Stimulated activated naive CD8-positive, alpha-beta T cell treated with anti-CD3 and anti-CD28 coated beads, Interleukin-15, amount 100 ng/mL, for 72 hours (primary cell): ENCODE measurements at regions not wholly inside any gene's neighbourhood (a gene's known extent, or its start where the extent isn't known, plus 50 kb on each side); places are given as distances from the start of the nearest gene placed in this dataset.

Experiments
- ATAC-seq: fragments of 150-1000 bp; cut with Tn5 transposase; 2 replicates; pipeline ENCODE4 v1.10.0; 2021; ENCODE audit warnings: mild to moderate bottlenecking, moderate library complexity
- DNase-seq, 2 donors: peaks; one replicate each; pipeline ENCODE4 v3.0.0; 2021 to 2022
- H3K27ac Mint-ChIP-seq, 2 donors: one replicate each; pipeline ENCODE4 v1.8.0; 2022; ENCODE audit warnings: mild to moderate bottlenecking in 2 of 2, mixed read lengths in 2 of 2, moderate library complexity in 2 of 2
- H3K27me3 Mint-ChIP-seq: one replicate; pipeline ENCODE4 v1.8.0; 2022; ENCODE audit warnings: mixed read lengths
- H3K4me1 Mint-ChIP-seq: one replicate; pipeline ENCODE4 v1.8.0; 2022; ENCODE audit warnings: mild to moderate bottlenecking, mixed read lengths
- H3K4me3 Mint-ChIP-seq, 2 donors: one replicate each; pipeline ENCODE4 v1.8.0; 2022; ENCODE audit warnings: mild to moderate bottlenecking in 2 of 2, mixed read lengths in 2 of 2, moderate library complexity in 1 of 2
- H3K9me3 Mint-ChIP-seq, 2 donors: one replicate each; pipeline ENCODE4 v1.8.0; 2022; ENCODE audit warnings: mixed read lengths in 2 of 2

GRCh38 chr4:18297684-18298083 is 276.1 kb upstream of the LCORL start:
- DNase-seq (no peak), ATAC-seq (no peak)
- peaks cover 8% of the 10 kb centered on the region for H3K27me3 Mint-ChIP-seq
- no peak overlapping the region for H3K4me3 Mint-ChIP-seq
- H3K9me3 Mint-ChIP-seq = no peaks in the 10 kb centered on the region
- H3K4me1 Mint-ChIP-seq = no peaks in the 10 kb centered on the region
- H3K27ac Mint-ChIP-seq = no peak overlapping the region

GRCh38 chr4:18296411-18296810 is 274.9 kb upstream of the LCORL start:
- Mint-ChIP-seq H3K4me3 (no peak overlapping the region), H3K27ac (no peak overlapping the region), H3K9me3 (no peaks in the 10 kb centered on the region), H3K27me3 (peaks cover 8% of the 10 kb centered on the region), H3K4me1 (no peaks in the 10 kb centered on the region)
- no peak for ATAC-seq
- no peak for DNase-seq

- H3K27me3 Mint-ChIP-seq = peaks cover 8% of the 10 kb centered on the region
- no peaks in the 10 kb centered on the region for H3K9me3 Mint-ChIP-seq
- H3K4me1 Mint-ChIP-seq = no peaks in the 10 kb centered on the region
- H3K4me3 Mint-ChIP-seq = no peak overlapping the region
- ATAC-seq (no peak), DNase-seq (no peak)
- H3K27ac Mint-ChIP-seq = no peak overlapping the region
These were observed 273.3 kb upstream of the LCORL start for GRCh38 chr4:18294846-18295245.

- Mint-ChIP-seq H3K4me1 (no peaks in the 10 kb centered on the region), H3K4me3 (no peak overlapping the region), H3K27me3 (peaks cover 8% of the 10 kb centered on the region), H3K27ac (no peak overlapping the region), H3K9me3 (no peaks in the 10 kb centered on the region)
- ATAC-seq (no peak), DNase-seq (no peak)
These were observed 272.5 kb upstream of the LCORL start for GRCh38 chr4:18294021-18294420.

- no peak for ATAC-seq
- H3K4me3 Mint-ChIP-seq = no peak overlapping the region
- no peak overlapping the region for H3K27ac Mint-ChIP-seq
These were observed 270.9 kb upstream of the LCORL start for GRCh38 chr4:18292411-18292810.

GRCh38 chr4:18291981-18292380 is 270.4 kb upstream of the LCORL start:
- Mint-ChIP-seq H3K27me3 (peaks cover 4% of the 10 kb centered on the region), H3K4me1 (no peaks in the 10 kb centered on the region), H3K9me3 (no peaks in the 10 kb centered on the region), H3K27ac (no peak overlapping the region), H3K4me3 (no peak overlapping the region)
- ATAC-seq (no peak), DNase-seq (no peak)

More at GRCh38 chr4:18292411-18292810, 270.9 kb upstream of the LCORL start:
- peaks cover 8% of the 10 kb centered on the region for H3K27me3 Mint-ChIP-seq
- no peak for DNase-seq
- H3K9me3 Mint-ChIP-seq = no peaks in the 10 kb centered on the region
- H3K4me1 Mint-ChIP-seq = no peaks in the 10 kb centered on the region

GRCh38 chr4:18291256-18291655 is 269.7 kb upstream of the LCORL start:
- Mint-ChIP-seq H3K4me3 (no peak overlapping the region), H3K9me3 (no peaks in the 10 kb centered on the region), H3K27ac (no peak overlapping the region), H3K27me3 (peaks cover 3% of the 10 kb centered on the region), H3K4me1 (no peaks in the 10 kb centered on the region)
- DNase-seq (no peak), ATAC-seq (no peak)

- H3K27ac Mint-ChIP-seq = no peak overlapping the region
- no peak overlapping the region for H3K4me3 Mint-ChIP-seq
- no peaks in the 10 kb centered on the region for H3K4me1 Mint-ChIP-seq
- ATAC-seq (no peak), DNase-seq (no peak)
- peaks cover 0 to 11% of the 10 kb centered on the region in 2 donors for H3K9me3 Mint-ChIP-seq
- H3K27me3 Mint-ChIP-seq = peaks cover 11% of the 10 kb centered on the region
These were observed 263.8 kb upstream of the LCORL start for GRCh38 chr4:18285357-18285756.

- H3K9me3 Mint-ChIP-seq = peaks cover 6 to 7% of the 10 kb centered on the region in 2 donors
- H3K4me3 Mint-ChIP-seq = no peak overlapping the region
- no peak overlapping the region for H3K27ac Mint-ChIP-seq
- no peaks in the 10 kb centered on the region for H3K4me1 Mint-ChIP-seq
- ATAC-seq = no peak
- H3K27me3 Mint-ChIP-seq = no peaks in the 10 kb centered on the region
- DNase-seq = no peak
These were observed 256.7 kb upstream of the LCORL start for GRCh38 chr4:18278244-18278643.

- no peak overlapping the region for H3K4me3 Mint-ChIP-seq
These were observed 241.3 kb upstream of the LCORL start for GRCh38 chr4:18262832-18263231.

GRCh38 chr4:18252052-18252451 is 230.5 kb upstream of the LCORL start:
- Mint-ChIP-seq H3K4me3 (no peak overlapping the region), H3K4me1 (no peaks in the 10 kb centered on the region), H3K27me3 (no peaks in the 10 kb centered on the region), H3K9me3 (peaks cover 6 to 9% of the 10 kb centered on the region in 2 donors), H3K27ac (no peak overlapping the region)
- ATAC-seq = no peak
- no peak for DNase-seq

More at GRCh38 chr4:18262832-18263231, 241.3 kb upstream of the LCORL start:
- DNase-seq = no peak
- no peak overlapping the region for H3K27ac Mint-ChIP-seq
- peaks cover 6% of the 10 kb centered on the region for H3K27me3 Mint-ChIP-seq
- H3K4me1 Mint-ChIP-seq = no peaks in the 10 kb centered on the region
- ATAC-seq = no peak
- H3K9me3 Mint-ChIP-seq = peaks cover 9 to 21% of the 10 kb centered on the region in 2 donors

GRCh38 chr4:18250564-18250963 is 229.0 kb upstream of the LCORL start:
- Mint-ChIP-seq H3K27ac (no peak overlapping the region), H3K4me3 (no peak overlapping the region), H3K4me1 (no peaks in the 10 kb centered on the region), H3K27me3 (no peaks in the 10 kb centered on the region), H3K9me3 (peaks cover 4 to 5% of the 10 kb centered on the region in 2 donors)
- no peak for ATAC-seq
- no peak for DNase-seq

- H3K9me3 Mint-ChIP-seq = peaks cover 4% of the 10 kb centered on the region in 2 donors
- ATAC-seq (no peak), DNase-seq (no peak)
- H3K4me1 Mint-ChIP-seq = no peaks in the 10 kb centered on the region
- H3K4me3 Mint-ChIP-seq = no peak overlapping the region
- H3K27ac Mint-ChIP-seq = no peak overlapping the region
- H3K27me3 Mint-ChIP-seq = no peaks in the 10 kb centered on the region
These were observed 227.1 kb upstream of the LCORL start for GRCh38 chr4:18248611-18249010.

GRCh38 chr4:18247189-18247588 is 225.6 kb upstream of the LCORL start:
- H3K27ac Mint-ChIP-seq = no peak overlapping the region
- H3K9me3 Mint-ChIP-seq = no peaks in the 10 kb centered on the region
- no peaks in the 10 kb centered on the region for H3K4me1 Mint-ChIP-seq
- H3K27me3 Mint-ChIP-seq = no peaks in the 10 kb centered on the region
- DNase-seq = no peak
- ATAC-seq = no peak
- H3K4me3 Mint-ChIP-seq = no peak overlapping the region

GRCh38 chr4:18242919-18243693 is 221.6 kb upstream of the LCORL start:
- DNase-seq (no peak), ATAC-seq (no peak)
- H3K27ac Mint-ChIP-seq = no peak overlapping the region
- no peaks in the 10 kb centered on the region for H3K9me3 Mint-ChIP-seq
- H3K4me3 Mint-ChIP-seq = no peak overlapping the region
- H3K4me1 Mint-ChIP-seq = no peaks in the 10 kb centered on the region
- H3K27me3 Mint-ChIP-seq = no peaks in the 10 kb centered on the region

GRCh38 chr4:18241727-18242126 is 220.2 kb upstream of the LCORL start:
- no peaks in the 10 kb centered on the region for H3K4me1 Mint-ChIP-seq
- ATAC-seq (no peak), DNase-seq (no peak)
- H3K4me3 Mint-ChIP-seq = no peak overlapping the region
- H3K27me3 Mint-ChIP-seq = no peaks in the 10 kb centered on the region
- no peak overlapping the region for H3K27ac Mint-ChIP-seq
- no peaks in the 10 kb centered on the region for H3K9me3 Mint-ChIP-seq

GRCh38 chr4:18234108-18234507 is 212.6 kb upstream of the LCORL start:
- H3K4me3 Mint-ChIP-seq = no peak overlapping the region
- DNase-seq = no peak
- peaks cover 5 to 6% of the 10 kb centered on the region in 2 donors for H3K9me3 Mint-ChIP-seq
- no peaks in the 10 kb centered on the region for H3K4me1 Mint-ChIP-seq
- no peak overlapping the region for H3K27ac Mint-ChIP-seq
- ATAC-seq = no peak
- peaks cover 13% of the 10 kb centered on the region for H3K27me3 Mint-ChIP-seq
